PC-3 (cell line): ENCODE measurements at regions not wholly inside any gene's neighbourhood (a gene's known extent, or its start where the extent isn't known, plus 50 kb on each side); places are given as distances from the start of the nearest gene placed in this dataset.

Experiments used
- EZH2 ChIP-seq: fragments of 300-600 bp; sonication (generic); IDR thresholded peaks from one replicate; pipeline ENCODE4 v1.6.1; 2017; ENCODE audit warnings: antibody characterized with exemption, mild to moderate bottlenecking, low read length; ENCODE audit not compliant: unreplicated experiment
- EZH2phosphoT487 ChIP-seq: fragments of 300-600 bp; sonication (generic); IDR thresholded peaks from 2 replicates; pipeline ENCODE4 v1.6.1; 2018; ENCODE audit warnings: mild to moderate bottlenecking, antibody characterized with exemption, low read length, borderline replicate concordance
- TF ChIP-seq, protein P1 (sequence below): fragments of 300-600 bp; sonication (generic); conservative IDR thresholded peaks from 2 replicates; pipeline ENCODE4 v1.5.1; 2017; ENCODE audit warnings: antibody characterized with exemption, low read depth, mild to moderate bottlenecking, low read length

DNA sequence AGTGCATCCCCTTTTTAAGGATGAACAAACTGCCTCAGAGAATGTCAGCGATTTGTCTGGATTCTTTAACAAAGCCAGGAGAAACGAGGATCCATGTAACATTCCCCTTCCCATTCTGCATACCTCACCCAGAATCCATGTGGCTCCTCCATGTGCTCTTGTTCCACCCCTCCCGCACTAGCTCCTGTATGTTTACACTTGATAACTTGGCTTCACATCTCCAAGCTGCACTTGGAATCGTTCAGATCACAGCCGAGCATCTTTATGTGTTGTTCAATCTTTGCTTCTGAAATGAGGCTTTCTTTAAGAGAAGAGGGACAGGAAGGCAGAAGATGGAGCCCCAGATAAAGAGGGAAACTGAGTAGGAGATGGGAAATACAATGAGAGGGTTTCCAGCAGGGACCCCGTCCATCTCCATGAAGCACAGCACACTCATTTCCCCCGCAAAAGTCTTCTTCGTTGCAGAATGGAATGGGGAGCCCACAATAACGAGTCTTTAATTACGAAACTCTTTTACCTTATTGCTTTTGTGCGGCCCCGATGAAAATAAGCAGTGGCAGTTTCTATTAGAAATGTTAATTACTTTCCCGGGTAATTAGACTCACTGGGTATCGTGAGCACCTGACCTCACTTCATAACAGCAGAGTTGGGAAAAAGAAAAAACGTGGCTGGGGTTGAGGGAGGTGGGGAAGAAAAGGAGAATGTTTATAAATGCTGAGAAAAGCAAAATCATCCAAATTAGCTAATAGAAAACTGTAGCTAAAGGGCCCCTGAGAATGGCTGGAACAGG, 96.8 kb upstream of the ISX start:
- TF ChIP-seq, protein P1, sequence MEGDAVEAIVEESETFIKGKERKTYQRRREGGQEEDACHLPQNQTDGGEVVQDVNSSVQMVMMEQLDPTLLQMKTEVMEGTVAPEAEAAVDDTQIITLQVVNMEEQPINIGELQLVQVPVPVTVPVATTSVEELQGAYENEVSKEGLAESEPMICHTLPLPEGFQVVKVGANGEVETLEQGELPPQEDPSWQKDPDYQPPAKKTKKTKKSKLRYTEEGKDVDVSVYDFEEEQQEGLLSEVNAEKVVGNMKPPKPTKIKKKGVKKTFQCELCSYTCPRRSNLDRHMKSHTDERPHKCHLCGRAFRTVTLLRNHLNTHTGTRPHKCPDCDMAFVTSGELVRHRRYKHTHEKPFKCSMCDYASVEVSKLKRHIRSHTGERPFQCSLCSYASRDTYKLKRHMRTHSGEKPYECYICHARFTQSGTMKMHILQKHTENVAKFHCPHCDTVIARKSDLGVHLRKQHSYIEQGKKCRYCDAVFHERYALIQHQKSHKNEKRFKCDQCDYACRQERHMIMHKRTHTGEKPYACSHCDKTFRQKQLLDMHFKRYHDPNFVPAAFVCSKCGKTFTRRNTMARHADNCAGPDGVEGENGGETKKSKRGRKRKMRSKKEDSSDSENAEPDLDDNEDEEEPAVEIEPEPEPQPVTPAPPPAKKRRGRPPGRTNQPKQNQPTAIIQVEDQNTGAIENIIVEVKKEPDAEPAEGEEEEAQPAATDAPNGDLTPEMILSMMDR = no peak
- TF ChIP-seq EZH2 (no peak), EZH2phosphoT487 (no peak)
